K562 (cell line): ENCODE measurements at regions not wholly inside any gene's neighbourhood (a gene's known extent, or its start where the extent isn't known, plus 50 kb on each side); places are given as distances from the start of the nearest gene placed in this dataset.

Experiments
- ATAC-seq: fragments of 200-7000 bp; cut with Tn5 transposase; 3 replicates; pipeline ENCODE4 v1.9.1; 2020; ENCODE audit warnings: moderate library complexity
- BruUV-seq: library from RNA; stranded (reverse); fragments of 400-500 nt; replicated peaks from 2 replicates; lab custom pipeline; 2021; lab: Mats Ljungman, UMichigan
- CTCF ChIA-PET: fragments of 300-600 bp; formaldehyde crosslinking; extraction: SDS; loops from one replicate; lab custom pipeline; 2021; ENCODE audit warnings: low intra/inter-chr PET ratio; lab: Yijun Ruan, JAX
- POLR2A ChIA-PET: fragments of 300-600, 350-650 bp; sonication (Branson Sonifier 250); formaldehyde crosslinking; extraction: SDS; loops from one replicate; lab custom pipeline; 2021; ENCODE audit warnings: antibody characterized with exemption, inconsistent platforms; lab: Yijun Ruan, JAX
- DNase-seq, 4 experiments: peaks; one replicate each; pipeline versions ENCODE4 v3.0.0 to v3.0.0-alpha.2; 2011 to 2018; ENCODE audit warnings: low spot score in 3 of 4, mixed read lengths in 3 of 4; ENCODE audit errors: extremely low read depth in 1 of 4
- FAIRE-seq: peaks from 2 replicates; lab custom pipeline; 2011; peaks lifted over from hg19 to GRCh38; lab: Jason Lieb, UNC
- H2AFZ ChIP-seq: 2 replicates; pipeline ENCODE4 v1.6.0; 2011; ENCODE audit warnings: low read depth, low read length, control low read depth, inconsistent platforms
- H3K27ac ChIP-seq: fragments of 200-600 bp; 3 replicates; pipeline ENCODE4 v1.8.0; 2011; ENCODE audit warnings: low read depth, mild to moderate bottlenecking, control low read depth, inconsistent platforms, low read length, moderate library complexity, mixed read lengths; ENCODE audit errors: extremely low read depth
- H3K27me3 ChIP-seq, 2 experiments: fragments of 300-600 bp in 1 of 2; 2 replicates in 1 of 2; 3 replicates in 1 of 2; pipeline versions ENCODE4 v1.6.0 to v1.8.0; 2011; ENCODE audit warnings: inconsistent platforms in 2 of 2, low read length in 2 of 2, mild to moderate bottlenecking in 1 of 2, mixed read lengths in 1 of 2, moderate library complexity in 1 of 2; ENCODE audit not compliant: control insufficient read depth in 2 of 2, insufficient read depth in 2 of 2
- H3K36me3 ChIP-seq: fragments of 300-600 bp; 3 replicates; pipeline ENCODE4 v1.8.0; 2011; ENCODE audit warnings: mild to moderate bottlenecking, low read length, inconsistent platforms; ENCODE audit not compliant: control insufficient read depth, insufficient read depth
- H3K4me1 ChIP-seq, 2 experiments: fragments of 200-600 bp in 1 of 2; replicated peaks in 1 of 2; 2 replicates in 1 of 2; 3 replicates in 1 of 2; pipeline versions ENCODE4 v1.5.1 to v1.8.0; 2011; ENCODE audit warnings: inconsistent platforms in 2 of 2, low read length in 2 of 2, mild to moderate bottlenecking in 1 of 2, mixed read lengths in 1 of 2, moderate library complexity in 1 of 2; ENCODE audit not compliant: control insufficient read depth in 2 of 2, insufficient read depth in 2 of 2
- H3K4me2 ChIP-seq: 2 replicates; pipeline ENCODE4 v1.6.1; 2011; ENCODE audit warnings: low read length, control low read depth, inconsistent platforms, mixed read lengths; ENCODE audit not compliant: insufficient read depth
- H3K4me3 ChIP-seq: fragments of 200-600 bp; sonication (generic), shearing (Covaris generic); 2 replicates; pipeline ENCODE4 v1.5.1; 2016; ENCODE audit warnings: control low read depth, inconsistent platforms
- H3K79me2 ChIP-seq: fragments of 200-600 bp; 3 replicates; pipeline ENCODE4 v1.8.0; 2011; ENCODE audit warnings: low read length, inconsistent platforms; ENCODE audit not compliant: control insufficient read depth, insufficient read depth
- H3K9ac ChIP-seq, 2 experiments: 2 replicates each; pipeline versions ENCODE4 v1.6.0 to v1.6.1; 2011; ENCODE audit warnings: low read depth in 2 of 2, low read length in 2 of 2, control low read depth in 1 of 2, inconsistent platforms in 1 of 2, mild to moderate bottlenecking in 1 of 2, mixed read lengths in 1 of 2; ENCODE audit not compliant: insufficient read depth in 1 of 2
- H3K9me1 ChIP-seq: one replicate; pipeline ENCODE4 v1.6.0; 2011; ENCODE audit warnings: inconsistent platforms, mild to moderate bottlenecking, low read length, moderate library complexity; ENCODE audit not compliant: control insufficient read depth, insufficient read depth
- H3K9me3 ChIP-seq: replicated peaks from 2 replicates; pipeline ENCODE4 v1.5.1; 2011; ENCODE audit warnings: low read depth, low read length, inconsistent platforms; ENCODE audit not compliant: control insufficient read depth, insufficient read depth
- H4K20me1 ChIP-seq: replicated peaks from 2 replicates; pipeline ENCODE4 v1.6.1; 2011; ENCODE audit warnings: low read length, inconsistent platforms, mixed read lengths; ENCODE audit not compliant: control insufficient read depth, insufficient read depth
- RBM14 ChIP-seq: fragments of 200-400 bp; formaldehyde crosslinking; IDR thresholded peaks from 2 replicates; pipeline ENCODE4 v1.6.1; 2018; ENCODE audit warnings: low read depth, mild to moderate bottlenecking, low read length, moderate library complexity, borderline replicate concordance; ENCODE audit not compliant: insufficient read depth
- SETDB1 ChIP-seq: IDR thresholded peaks from one replicate; pipeline ENCODE4 v1.6.1; 2012; ENCODE audit warnings: low read length, control low read depth, inconsistent platforms
- SMAD3 ChIP-seq: fragments of 450-650 bp; formaldehyde crosslinking; conservative IDR thresholded peaks from 2 replicates; pipeline ENCODE4 v1.4.0; 2020; ENCODE audit warnings: mild to moderate bottlenecking
- SRSF3 ChIP-seq: fragments of 200-400 bp; formaldehyde crosslinking; IDR thresholded peaks from 2 replicates; pipeline ENCODE4 v1.6.1; 2016; ENCODE audit warnings: mild to moderate bottlenecking, low read length, moderate library complexity; ENCODE audit not compliant: insufficient read depth
- THRAP3 ChIP-seq: fragments of 450-650 bp; IDR thresholded peaks from 2 replicates; pipeline ENCODE4 v1.6.1; 2016; ENCODE audit warnings: mild to moderate bottlenecking, inconsistent platforms, borderline replicate concordance
- ZNF124 ChIP-seq: sonication (generic); formaldehyde crosslinking; IDR thresholded peaks from 2 replicates; pipeline ENCODE4 v1.8.1; 2022; ENCODE audit warnings: missing genetic modification reagents
- ZNF699 ChIP-seq: fragments of 250-450 bp; sonication (Bioruptor Pico); IDR thresholded peaks from 2 replicates; pipeline ENCODE4 v1.8.0; 2021; ENCODE audit warnings: mild to moderate bottlenecking, moderate library complexity; ENCODE audit not compliant: insufficient replicate concordance
- ZNF75A ChIP-seq: fragments of 450-650 bp; formaldehyde crosslinking; IDR thresholded peaks from 2 replicates; pipeline ENCODE4 v1.4.0; 2020; ENCODE audit warnings: mild to moderate bottlenecking
- WGBS: fragments of 100-300 bp; shearing (Covaris generic); methylation state at CpG from one replicate; pipeline ENCODE4 v1.1.6; 2016; ENCODE audit warnings: low coverage, mixed read lengths; ENCODE audit not compliant: insufficient coverage; ENCODE audit errors: missing lambda C conversion rate; 5-methylcytosine and 5-hydroxymethylcytosine counted together
- in situ Hi-C: fragments of 300-500 bp; cut with MboI; formaldehyde crosslinking; loops from 4 replicates; pipeline ENCODE4 v1.15.0; 2018; ENCODE audit warnings: inconsistent platforms, mixed read lengths
- intact Hi-C: fragments of 100-400 bp; cut with micrococcal nuclease; formaldehyde crosslinking; loops from 2 replicates; pipeline ENCODE4 v1.14.2; 2022
- TF ChIP-seq, protein P1 (sequence below): fragments of 450-650 bp; IDR thresholded peaks from 2 replicates; pipeline ENCODE4 v1.6.1; 2016; ENCODE audit warnings: low read depth
- TF ChIP-seq, protein P2 (sequence below): sonication (generic); formaldehyde crosslinking; IDR thresholded peaks from 2 replicates; pipeline ENCODE4 v1.8.0; 2022; ENCODE audit warnings: mild to moderate bottlenecking, low read depth, missing genetic modification reagents
- TF ChIP-seq, protein P3 (sequence below): IDR thresholded peaks from 3 replicates; pipeline ENCODE4 v1.6.1; 2011; ENCODE audit warnings: borderline replicate concordance, mild to moderate bottlenecking, moderate library complexity; ENCODE audit not compliant: insufficient read length; ENCODE audit errors: extremely low read depth

DNA sequence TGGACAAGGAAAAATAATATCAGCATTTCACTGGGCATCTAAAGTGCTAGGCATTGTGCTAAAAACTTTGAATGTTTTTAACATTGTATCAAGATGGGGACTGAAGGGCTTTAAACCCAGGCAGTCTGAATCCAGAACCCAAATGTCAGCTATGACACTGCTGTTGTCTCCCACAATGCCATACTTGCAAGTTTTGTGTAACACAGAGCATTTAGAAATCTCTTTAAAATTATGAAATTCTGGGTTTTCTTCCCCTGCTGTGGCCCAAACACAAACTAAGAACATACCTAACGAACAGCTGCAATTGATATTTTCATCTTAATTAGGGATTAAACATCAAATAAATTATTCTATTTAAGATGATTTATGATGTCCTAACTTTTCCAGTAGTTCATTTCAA, 66.8 kb upstream of the LSM6 start:
- Histone ChIP-seq H3K9me3 (no peaks in the 10 kb centered on the region), H2AFZ (no peak overlapping the region), H3K27me3 (peaks cover 3 to 18% of the 10 kb centered on the region in 2 experiments), H3K9ac (no peak overlapping the region), H3K79me2 (no peaks in the 10 kb centered on the region), H3K36me3 (no peaks in the 10 kb centered on the region), H3K27ac (no peak overlapping the region), H3K9me1 (no peaks in the 10 kb centered on the region), H3K4me1 (no peaks in the 10 kb centered on the region), H4K20me1 (no peaks in the 10 kb centered on the region), H3K4me2 (no peak overlapping the region), H3K4me3 (no peak overlapping the region)
- ATAC-seq = no peak
- DNase-seq = no peak
- WGBS = 0% methylated on average over 1 of the region's 1 CpG
- POLR2A ChIA-PET = no interaction called here
- in situ Hi-C loops (loop anchor here (25.0 kb wide), 1 partner anchor 804 kb away; no protein-coding TSS in a partner anchor), intact Hi-C loops (no loop called here)
- BruUV-seq = no TSS peak
- no peak for FAIRE-seq
- CTCF ChIA-PET = no interaction called here
- TF ChIP-seq THRAP3 = no peak
- TF ChIP-seq ZNF124 (CRISPR knock-in tag) = no peak
- no peak for TF ChIP-seq SRSF3
- no peak for TF ChIP-seq SETDB1
- TF ChIP-seq SMAD3 (CRISPR knock-in tag) = no peak
- TF ChIP-seq ZNF699 (CRISPR knock-in tag) = no peak
- TF ChIP-seq, protein P1, sequence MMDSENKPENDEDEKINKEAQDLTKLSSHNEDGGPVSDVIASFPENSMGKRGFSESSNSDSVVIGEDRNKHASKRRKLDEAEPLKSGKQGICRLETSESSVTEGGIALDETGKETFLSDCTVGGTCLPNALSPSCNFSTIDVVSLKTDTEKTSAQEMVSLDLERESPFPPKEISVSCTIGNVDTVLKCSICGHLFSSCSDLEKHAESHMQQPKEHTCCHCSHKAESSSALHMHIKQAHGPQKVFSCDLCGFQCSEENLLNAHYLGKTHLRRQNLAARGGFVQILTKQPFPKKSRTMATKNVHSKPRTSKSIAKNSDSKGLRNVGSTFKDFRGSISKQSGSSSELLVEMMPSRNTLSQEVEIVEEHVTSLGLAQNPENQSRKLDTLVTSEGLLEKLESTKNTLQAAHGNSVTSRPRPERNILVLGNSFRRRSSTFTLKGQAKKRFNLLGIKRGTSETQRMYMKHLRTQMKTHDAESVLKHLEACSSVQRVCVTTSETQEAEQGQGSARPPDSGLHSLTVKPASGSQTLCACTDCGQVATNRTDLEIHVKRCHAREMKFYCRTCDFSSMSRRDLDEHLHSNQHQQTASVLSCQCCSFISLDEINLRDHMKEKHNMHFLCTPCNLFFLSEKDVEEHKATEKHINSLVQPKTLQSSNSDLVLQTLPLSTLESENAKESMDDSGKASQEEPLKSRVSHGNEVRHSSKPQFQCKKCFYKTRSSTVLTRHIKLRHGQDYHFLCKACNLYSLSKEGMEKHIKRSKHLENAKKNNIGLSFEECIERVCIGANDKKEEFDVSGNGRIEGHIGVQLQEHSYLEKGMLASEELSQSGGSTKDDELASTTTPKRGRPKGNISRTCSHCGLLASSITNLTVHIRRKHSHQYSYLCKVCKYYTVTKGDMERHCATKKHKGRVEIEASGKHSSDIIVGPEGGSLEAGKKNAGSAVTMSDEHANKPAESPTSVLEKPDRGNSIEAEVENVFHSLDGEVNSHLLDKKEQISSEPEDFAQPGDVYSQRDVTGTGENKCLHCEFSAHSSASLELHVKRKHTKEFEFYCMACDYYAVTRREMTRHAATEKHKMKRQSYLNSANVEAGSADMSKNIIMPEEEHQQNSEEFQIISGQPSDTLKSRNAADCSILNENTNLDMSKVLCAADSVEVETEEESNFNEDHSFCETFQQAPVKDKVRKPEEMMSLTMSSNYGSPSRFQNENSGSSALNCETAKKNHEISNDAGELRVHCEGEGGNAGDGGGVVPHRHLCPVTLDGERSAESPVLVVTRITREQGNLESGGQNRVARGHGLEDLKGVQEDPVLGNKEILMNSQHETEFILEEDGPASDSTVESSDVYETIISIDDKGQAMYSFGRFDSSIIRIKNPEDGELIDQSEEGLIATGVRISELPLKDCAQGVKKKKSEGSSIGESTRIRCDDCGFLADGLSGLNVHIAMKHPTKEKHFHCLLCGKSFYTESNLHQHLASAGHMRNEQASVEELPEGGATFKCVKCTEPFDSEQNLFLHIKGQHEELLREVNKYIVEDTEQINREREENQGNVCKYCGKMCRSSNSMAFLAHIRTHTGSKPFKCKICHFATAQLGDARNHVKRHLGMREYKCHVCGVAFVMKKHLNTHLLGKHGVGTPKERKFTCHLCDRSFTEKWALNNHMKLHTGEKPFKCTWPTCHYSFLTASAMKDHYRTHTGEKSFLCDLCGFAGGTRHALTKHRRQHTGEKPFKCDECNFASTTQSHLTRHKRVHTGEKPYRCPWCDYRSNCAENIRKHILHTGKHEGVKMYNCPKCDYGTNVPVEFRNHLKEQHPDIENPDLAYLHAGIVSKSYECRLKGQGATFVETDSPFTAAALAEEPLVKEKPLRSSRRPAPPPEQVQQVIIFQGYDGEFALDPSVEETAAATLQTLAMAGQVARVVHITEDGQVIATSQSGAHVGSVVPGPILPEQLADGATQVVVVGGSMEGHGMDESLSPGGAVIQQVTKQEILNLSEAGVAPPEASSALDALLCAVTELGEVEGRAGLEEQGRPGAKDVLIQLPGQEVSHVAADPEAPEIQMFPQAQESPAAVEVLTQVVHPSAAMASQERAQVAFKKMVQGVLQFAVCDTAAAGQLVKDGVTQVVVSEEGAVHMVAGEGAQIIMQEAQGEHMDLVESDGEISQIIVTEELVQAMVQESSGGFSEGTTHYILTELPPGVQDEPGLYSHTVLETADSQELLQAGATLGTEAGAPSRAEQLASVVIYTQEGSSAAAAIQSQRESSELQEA = no peak
- no peak for TF ChIP-seq ZNF75A (CRISPR knock-in tag)
- TF ChIP-seq, protein P2, sequence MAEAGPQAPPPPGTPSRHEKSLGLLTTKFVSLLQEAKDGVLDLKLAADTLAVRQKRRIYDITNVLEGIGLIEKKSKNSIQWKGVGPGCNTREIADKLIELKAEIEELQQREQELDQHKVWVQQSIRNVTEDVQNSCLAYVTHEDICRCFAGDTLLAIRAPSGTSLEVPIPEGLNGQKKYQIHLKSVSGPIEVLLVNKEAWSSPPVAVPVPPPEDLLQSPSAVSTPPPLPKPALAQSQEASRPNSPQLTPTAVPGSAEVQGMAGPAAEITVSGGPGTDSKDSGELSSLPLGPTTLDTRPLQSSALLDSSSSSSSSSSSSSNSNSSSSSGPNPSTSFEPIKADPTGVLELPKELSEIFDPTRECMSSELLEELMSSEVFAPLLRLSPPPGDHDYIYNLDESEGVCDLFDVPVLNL (CRISPR knock-in tag) = no peak
- TF ChIP-seq, protein P3, sequence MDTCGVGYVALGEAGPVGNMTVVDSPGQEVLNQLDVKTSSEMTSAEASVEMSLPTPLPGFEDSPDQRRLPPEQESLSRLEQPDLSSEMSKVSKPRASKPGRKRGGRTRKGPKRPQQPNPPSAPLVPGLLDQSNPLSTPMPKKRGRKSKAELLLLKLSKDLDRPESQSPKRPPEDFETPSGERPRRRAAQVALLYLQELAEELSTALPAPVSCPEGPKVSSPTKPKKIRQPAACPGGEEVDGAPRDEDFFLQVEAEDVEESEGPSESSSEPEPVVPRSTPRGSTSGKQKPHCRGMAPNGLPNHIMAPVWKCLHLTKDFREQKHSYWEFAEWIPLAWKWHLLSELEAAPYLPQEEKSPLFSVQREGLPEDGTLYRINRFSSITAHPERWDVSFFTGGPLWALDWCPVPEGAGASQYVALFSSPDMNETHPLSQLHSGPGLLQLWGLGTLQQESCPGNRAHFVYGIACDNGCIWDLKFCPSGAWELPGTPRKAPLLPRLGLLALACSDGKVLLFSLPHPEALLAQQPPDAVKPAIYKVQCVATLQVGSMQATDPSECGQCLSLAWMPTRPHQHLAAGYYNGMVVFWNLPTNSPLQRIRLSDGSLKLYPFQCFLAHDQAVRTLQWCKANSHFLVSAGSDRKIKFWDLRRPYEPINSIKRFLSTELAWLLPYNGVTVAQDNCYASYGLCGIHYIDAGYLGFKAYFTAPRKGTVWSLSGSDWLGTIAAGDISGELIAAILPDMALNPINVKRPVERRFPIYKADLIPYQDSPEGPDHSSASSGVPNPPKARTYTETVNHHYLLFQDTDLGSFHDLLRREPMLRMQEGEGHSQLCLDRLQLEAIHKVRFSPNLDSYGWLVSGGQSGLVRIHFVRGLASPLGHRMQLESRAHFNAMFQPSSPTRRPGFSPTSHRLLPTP = no peak
- no peak for TF ChIP-seq RBM14
